ENCODE measurements at regions not wholly inside any gene's neighbourhood (a gene's known extent, or its start where the extent isn't known, plus 50 kb on each side); places are given as distances from the start of the nearest gene placed in this dataset.

DNA sequence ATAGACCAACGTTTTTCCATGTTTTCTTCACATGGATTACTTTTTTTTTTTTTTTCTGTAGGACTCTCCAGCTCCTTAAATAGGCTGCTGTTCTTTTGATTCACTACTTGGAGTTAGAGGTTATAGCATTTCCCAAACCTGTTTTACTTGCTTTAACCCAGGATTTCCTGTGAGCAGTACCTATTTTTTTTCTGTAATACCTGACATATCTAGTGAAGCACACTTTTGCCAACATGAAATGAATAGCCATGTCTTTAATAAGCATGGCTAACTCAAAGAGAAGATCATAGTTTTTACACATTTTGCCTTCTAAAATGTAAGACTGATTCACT, 137.0 kb downstream of the FOXA2 start:
- TF ChIP-seq CTCF (IDR thresholded peaks at IDR 0.05; ENCODE audit: low read depth, low read length, poor library complexity, severe bottlenecking) (no peak), EZH2phosphoT487 (IDR thresholded peaks at IDR 0.05; ENCODE audit: borderline replicate concordance, low read length) (no peak)

Measured in DOHH2 (cell line).